Prostate gland (tissue), 2 donors: ENCODE measurements at regions not wholly inside any gene's neighbourhood (a gene's known extent, or its start where the extent isn't known, plus 50 kb on each side); places are given as distances from the start of the nearest gene placed in this dataset.

Experiments
- CTCF ChIP-seq, 4 experiments: fragments of 200-600 bp in 2 of 4; fragments of 450-650 bp in 2 of 4; sonication (generic) in 2 of 4; IDR thresholded peaks; 1 replicate in 3 of 4; 2 replicates in 1 of 4; pipeline ENCODE4 v1.5.1; 2016 to 2019; ENCODE audit warnings: antibody characterized with exemption in 4 of 4, mild to moderate bottlenecking in 2 of 4, moderate library complexity in 2 of 4
- POLR2A ChIP-seq: fragments of 450-650 bp; IDR thresholded peaks from one replicate; pipeline ENCODE4 v1.6.1; 2016; ENCODE audit warnings: antibody characterized with exemption, mild to moderate bottlenecking
- POLR2AphosphoS5 ChIP-seq: sonication (generic); formaldehyde crosslinking; IDR thresholded peaks from one replicate; pipeline ENCODE4 v1.6.1; 2017; ENCODE audit warnings: antibody characterized with exemption

- TF ChIP-seq CTCF (IDR thresholded peaks at IDR 0.05) = no peak
- TF ChIP-seq POLR2A = no peak
- TF ChIP-seq POLR2AphosphoS5 = no peak
Observed at GRCh38 chr2:236728916-236729670, 159.5 kb downstream of the ACKR3 start.
